ENCODE measurements at regions not wholly inside any gene's neighbourhood (a gene's known extent, or its start where the extent isn't known, plus 50 kb on each side); places are given as distances from the start of the nearest gene placed in this dataset.

DNA sequence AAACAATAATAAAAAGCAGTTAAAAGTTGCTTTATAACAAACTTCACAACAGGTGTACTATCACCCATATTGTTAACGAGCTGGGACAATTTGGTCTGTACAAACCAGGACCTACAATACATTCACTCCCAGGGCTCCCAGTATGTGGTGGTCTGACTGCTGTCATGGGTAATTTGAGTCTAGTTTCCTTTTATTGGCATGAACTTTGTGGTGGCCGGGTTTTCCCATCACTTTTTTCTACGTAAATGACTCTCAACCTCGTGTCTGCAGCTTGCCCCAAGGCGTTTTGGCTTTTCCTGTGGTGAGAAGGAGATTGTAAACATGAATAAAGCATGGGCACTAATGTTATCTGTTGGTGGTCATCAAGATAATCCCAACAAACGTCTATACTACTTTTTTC lies 118.7 kb upstream of the CDK6 start:
- TF ChIP-seq, protein P1, sequence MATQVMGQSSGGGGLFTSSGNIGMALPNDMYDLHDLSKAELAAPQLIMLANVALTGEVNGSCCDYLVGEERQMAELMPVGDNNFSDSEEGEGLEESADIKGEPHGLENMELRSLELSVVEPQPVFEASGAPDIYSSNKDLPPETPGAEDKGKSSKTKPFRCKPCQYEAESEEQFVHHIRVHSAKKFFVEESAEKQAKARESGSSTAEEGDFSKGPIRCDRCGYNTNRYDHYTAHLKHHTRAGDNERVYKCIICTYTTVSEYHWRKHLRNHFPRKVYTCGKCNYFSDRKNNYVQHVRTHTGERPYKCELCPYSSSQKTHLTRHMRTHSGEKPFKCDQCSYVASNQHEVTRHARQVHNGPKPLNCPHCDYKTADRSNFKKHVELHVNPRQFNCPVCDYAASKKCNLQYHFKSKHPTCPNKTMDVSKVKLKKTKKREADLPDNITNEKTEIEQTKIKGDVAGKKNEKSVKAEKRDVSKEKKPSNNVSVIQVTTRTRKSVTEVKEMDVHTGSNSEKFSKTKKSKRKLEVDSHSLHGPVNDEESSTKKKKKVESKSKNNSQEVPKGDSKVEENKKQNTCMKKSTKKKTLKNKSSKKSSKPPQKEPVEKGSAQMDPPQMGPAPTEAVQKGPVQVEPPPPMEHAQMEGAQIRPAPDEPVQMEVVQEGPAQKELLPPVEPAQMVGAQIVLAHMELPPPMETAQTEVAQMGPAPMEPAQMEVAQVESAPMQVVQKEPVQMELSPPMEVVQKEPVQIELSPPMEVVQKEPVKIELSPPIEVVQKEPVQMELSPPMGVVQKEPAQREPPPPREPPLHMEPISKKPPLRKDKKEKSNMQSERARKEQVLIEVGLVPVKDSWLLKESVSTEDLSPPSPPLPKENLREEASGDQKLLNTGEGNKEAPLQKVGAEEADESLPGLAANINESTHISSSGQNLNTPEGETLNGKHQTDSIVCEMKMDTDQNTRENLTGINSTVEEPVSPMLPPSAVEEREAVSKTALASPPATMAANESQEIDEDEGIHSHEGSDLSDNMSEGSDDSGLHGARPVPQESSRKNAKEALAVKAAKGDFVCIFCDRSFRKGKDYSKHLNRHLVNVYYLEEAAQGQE (IDR thresholded peaks at IDR 0.05; ENCODE audit: insufficient replicate concordance, low read depth), result no peak
- TF ChIP-seq, protein P2, sequence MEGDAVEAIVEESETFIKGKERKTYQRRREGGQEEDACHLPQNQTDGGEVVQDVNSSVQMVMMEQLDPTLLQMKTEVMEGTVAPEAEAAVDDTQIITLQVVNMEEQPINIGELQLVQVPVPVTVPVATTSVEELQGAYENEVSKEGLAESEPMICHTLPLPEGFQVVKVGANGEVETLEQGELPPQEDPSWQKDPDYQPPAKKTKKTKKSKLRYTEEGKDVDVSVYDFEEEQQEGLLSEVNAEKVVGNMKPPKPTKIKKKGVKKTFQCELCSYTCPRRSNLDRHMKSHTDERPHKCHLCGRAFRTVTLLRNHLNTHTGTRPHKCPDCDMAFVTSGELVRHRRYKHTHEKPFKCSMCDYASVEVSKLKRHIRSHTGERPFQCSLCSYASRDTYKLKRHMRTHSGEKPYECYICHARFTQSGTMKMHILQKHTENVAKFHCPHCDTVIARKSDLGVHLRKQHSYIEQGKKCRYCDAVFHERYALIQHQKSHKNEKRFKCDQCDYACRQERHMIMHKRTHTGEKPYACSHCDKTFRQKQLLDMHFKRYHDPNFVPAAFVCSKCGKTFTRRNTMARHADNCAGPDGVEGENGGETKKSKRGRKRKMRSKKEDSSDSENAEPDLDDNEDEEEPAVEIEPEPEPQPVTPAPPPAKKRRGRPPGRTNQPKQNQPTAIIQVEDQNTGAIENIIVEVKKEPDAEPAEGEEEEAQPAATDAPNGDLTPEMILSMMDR (IDR thresholded peaks at IDR 0.05; ENCODE audit: insufficient read depth, low read length), result no peak
- TF ChIP-seq POLR2AphosphoS5 (IDR thresholded peaks at IDR 0.05; ENCODE audit: low read depth), result no peak

Data from HL-60 (cell line).